ENCODE measurements at regions not wholly inside any gene's neighbourhood (a gene's known extent, or its start where the extent isn't known, plus 50 kb on each side); places are given as distances from the start of the nearest gene placed in this dataset.
A peak's percentile ranks its signal among the peaks of the same experiment; 100 is the strongest.
"Not testable (repeated sequence)": the region's sequence is repeated elsewhere in the genome, so short reads cannot be mapped to it uniquely, and the experiment has no call there.

- DNase-seq (ENCODE audit: low read depth in 1 of 2, low spot score in 1 of 2), result peak in 1 of 2 experiments; percentile 12
- no peak for TF ChIP-seq JUND (IDR thresholded peaks at IDR 0.05; ENCODE audit: low read depth)
- in situ Hi-C loops (cut with HindIII; ENCODE audit: low pct_unique_long_range_greater_than_20kb, low sequenced_read_pairs), result no loop called here
Observed at GRCh38 chr6:50380406-50381098, 330.8 kb upstream of the DEFB112 start.

- peak in 1 of 2 experiments; percentile 6 for DNase-seq (ENCODE audit: low read depth in 1 of 2, low spot score in 1 of 2)
- TF ChIP-seq JUND (IDR thresholded peaks at IDR 0.05; ENCODE audit: low read depth), result no peak
- in situ Hi-C loops (cut with HindIII; ENCODE audit: low pct_unique_long_range_greater_than_20kb, low sequenced_read_pairs), result no loop called here
Observed at GRCh38 chr6:50381099-50381415, 331.3 kb upstream of the DEFB112 start.

- DNase-seq (ENCODE audit: low read depth in 1 of 2, low spot score in 1 of 2), result no peak
- no peak for TF ChIP-seq JUND (IDR thresholded peaks at IDR 0.05; ENCODE audit: low read depth)
- in situ Hi-C loops (cut with HindIII; ENCODE audit: low pct_unique_long_range_greater_than_20kb, low sequenced_read_pairs), result no loop called here
Observed at GRCh38 chr6:50390416-50390815, 322.9 kb upstream of the TFAP2D start.

GRCh38 chr6:50394139-50394538 is 319.2 kb upstream of the TFAP2D start:
- in situ Hi-C loops (cut with HindIII; ENCODE audit: low pct_unique_long_range_greater_than_20kb, low sequenced_read_pairs); DNase-seq (ENCODE audit: low read depth in 1 of 2, low spot score in 1 of 2): not testable (repeated sequence)

GRCh38 chr6:50404643-50405042 is 308.7 kb upstream of the TFAP2D start:
- DNase-seq (ENCODE audit: low read depth in 1 of 2, low spot score in 1 of 2), result no peak
- no peak for TF ChIP-seq JUND (IDR thresholded peaks at IDR 0.05; ENCODE audit: low read depth)
- in situ Hi-C loops (cut with HindIII; ENCODE audit: low pct_unique_long_range_greater_than_20kb, low sequenced_read_pairs), result no loop called here

- TF ChIP-seq JUND (IDR thresholded peaks at IDR 0.05; ENCODE audit: low read depth), result no peak
- DNase-seq (ENCODE audit: low read depth in 1 of 2, low spot score in 1 of 2), result no peak
- in situ Hi-C loops (cut with HindIII; ENCODE audit: low pct_unique_long_range_greater_than_20kb, low sequenced_read_pairs), result no loop called here
Observed at GRCh38 chr6:50410579-50410978, 302.7 kb upstream of the TFAP2D start.

- in situ Hi-C loops (cut with HindIII; ENCODE audit: low pct_unique_long_range_greater_than_20kb, low sequenced_read_pairs), result not testable (repeated sequence)
- DNase-seq (ENCODE audit: low read depth in 1 of 2, low spot score in 1 of 2), result peak in 1 of 2 experiments; percentile 42
Observed at GRCh38 chr6:50421041-50421440, 292.3 kb upstream of the TFAP2D start.

- no peak for TF ChIP-seq JUND (IDR thresholded peaks at IDR 0.05; ENCODE audit: low read depth)
- in situ Hi-C loops (cut with HindIII; ENCODE audit: low pct_unique_long_range_greater_than_20kb, low sequenced_read_pairs), result no loop called here
- DNase-seq (ENCODE audit: low read depth in 1 of 2, low spot score in 1 of 2), result no peak
Observed at GRCh38 chr6:50427267-50427666, 286.1 kb upstream of the TFAP2D start.

GRCh38 chr6:50437901-50438300 is 275.4 kb upstream of the TFAP2D start:
- TF ChIP-seq JUND (IDR thresholded peaks at IDR 0.05; ENCODE audit: low read depth), result no peak
- no peak for DNase-seq (ENCODE audit: low read depth in 1 of 2, low spot score in 1 of 2)
- in situ Hi-C loops (cut with HindIII; ENCODE audit: low pct_unique_long_range_greater_than_20kb, low sequenced_read_pairs), result no loop called here

GRCh38 chr6:50442531-50443040 is 270.7 kb upstream of the TFAP2D start:
- no peak for DNase-seq (ENCODE audit: low read depth in 1 of 2, low spot score in 1 of 2)
- no peak for TF ChIP-seq JUND (IDR thresholded peaks at IDR 0.05; ENCODE audit: low read depth)
- in situ Hi-C loops (cut with HindIII; ENCODE audit: low pct_unique_long_range_greater_than_20kb, low sequenced_read_pairs), result no loop called here

- no peak for TF ChIP-seq JUND (IDR thresholded peaks at IDR 0.05; ENCODE audit: low read depth)
- no peak for DNase-seq (ENCODE audit: low read depth in 1 of 2, low spot score in 1 of 2)
- in situ Hi-C loops (cut with HindIII; ENCODE audit: low pct_unique_long_range_greater_than_20kb, low sequenced_read_pairs), result no loop called here
Observed at GRCh38 chr6:50443144-50443543, 270.2 kb upstream of the TFAP2D start.

GRCh38 chr6:50449128-50449527 is 264.2 kb upstream of the TFAP2D start:
- TF ChIP-seq JUND (IDR thresholded peaks at IDR 0.05; ENCODE audit: low read depth), result no peak
- DNase-seq (ENCODE audit: low read depth in 1 of 2, low spot score in 1 of 2), result no peak
- in situ Hi-C loops (cut with HindIII; ENCODE audit: low pct_unique_long_range_greater_than_20kb, low sequenced_read_pairs), result no loop called here

- in situ Hi-C loops (cut with HindIII; ENCODE audit: low pct_unique_long_range_greater_than_20kb, low sequenced_read_pairs), result no loop called here
- no peak for DNase-seq (ENCODE audit: low read depth in 1 of 2, low spot score in 1 of 2)
- TF ChIP-seq JUND (IDR thresholded peaks at IDR 0.05; ENCODE audit: low read depth), result no peak
Observed at GRCh38 chr6:50451826-50452400, 261.4 kb upstream of the TFAP2D start.

GRCh38 chr6:50455029-50455428 is 258.3 kb upstream of the TFAP2D start:
- no peak for DNase-seq (ENCODE audit: low read depth in 1 of 2, low spot score in 1 of 2)
- no peak for TF ChIP-seq JUND (IDR thresholded peaks at IDR 0.05; ENCODE audit: low read depth)
- in situ Hi-C loops (cut with HindIII; ENCODE audit: low pct_unique_long_range_greater_than_20kb, low sequenced_read_pairs), result no loop called here

All from T47D (cell line).